WTC11 (cell line): ENCODE measurements at regions not wholly inside any gene's neighbourhood (a gene's known extent, or its start where the extent isn't known, plus 50 kb on each side); places are given as distances from the start of the nearest gene placed in this dataset.

Experiments
- ATAC-seq: fragments of 200-7000 bp; cut with Tn5 transposase; 2 replicates; pipeline ENCODE4 v1.10.0; 2021; ENCODE audit warnings: mild to moderate bottlenecking, moderate library complexity
- CTCF ChIA-PET: fragments of 300-600 bp; sonication (Branson Sonifier 250); formaldehyde crosslinking; loops from one replicate; lab custom pipeline; 2021; ENCODE audit warnings: antibody characterized with exemption; lab: Charles Lee
- POLR2A ChIA-PET: fragments of 350-600 bp; sonication (Branson Sonifier 250); formaldehyde crosslinking; loops from one replicate; lab custom pipeline; 2021; ENCODE audit warnings: antibody characterized with exemption; lab: Charles Lee
- DNase-seq: peaks from one replicate; pipeline ENCODE4 v3.0.0; 2021; ENCODE audit warnings: low spot score
- H3K27ac Mint-ChIP-seq: 2 replicates; pipeline ENCODE4 v1.8.0; 2021; ENCODE audit warnings: mixed read lengths
- H3K27me3 Mint-ChIP-seq: 2 replicates; pipeline ENCODE4 v1.8.0; 2021; ENCODE audit warnings: low read depth, mild to moderate bottlenecking, moderate library complexity, mixed read lengths
- H3K36me3 Mint-ChIP-seq: 2 replicates; pipeline ENCODE4 v1.8.0; 2021; ENCODE audit warnings: mixed read lengths
- H3K4me1 Mint-ChIP-seq: 2 replicates; pipeline ENCODE4 v1.8.0; 2022; ENCODE audit warnings: mixed read lengths
- H3K4me3 Mint-ChIP-seq: 2 replicates; pipeline ENCODE4 v1.8.0; 2021; ENCODE audit warnings: mild to moderate bottlenecking, moderate library complexity, mixed read lengths
- H3K9me3 Mint-ChIP-seq: 2 replicates; pipeline ENCODE4 v1.8.0; 2021; ENCODE audit warnings: mixed read lengths
- ATF3 ChIP-seq: sonication (generic); formaldehyde crosslinking; conservative IDR thresholded peaks from 2 replicates; pipeline ENCODE4 v1.8.1; 2022; ENCODE audit warnings: mild to moderate bottlenecking, missing genetic modification reagents
- EMX1 ChIP-seq: fragments of 250-450 bp; sonication (Bioruptor Pico); IDR thresholded peaks from 2 replicates; pipeline ENCODE4 v1.8.0; 2021; ENCODE audit warnings: mild to moderate bottlenecking
- ETV6 ChIP-seq: sonication (generic); formaldehyde crosslinking; IDR thresholded peaks from 2 replicates; pipeline ENCODE4 v1.8.1; 2022; ENCODE audit warnings: mild to moderate bottlenecking, missing genetic modification reagents
- FOXJ3 ChIP-seq: sonication (generic); formaldehyde crosslinking; IDR thresholded peaks from 2 replicates; pipeline ENCODE4 v1.9.0; 2021; ENCODE audit warnings: missing genetic modification reagents, mild to moderate bottlenecking, borderline replicate concordance
- FOXP4 ChIP-seq: sonication (generic); formaldehyde crosslinking; IDR thresholded peaks from 2 replicates; pipeline ENCODE4 v1.8.0; 2022; ENCODE audit warnings: mild to moderate bottlenecking, missing genetic modification reagents
- GTF2I ChIP-seq: fragments of 250-450 bp; sonication (Bioruptor Pico); conservative IDR thresholded peaks from 2 replicates; pipeline ENCODE4 v1.4.0; 2021; ENCODE audit warnings: mild to moderate bottlenecking
- NFATC4 ChIP-seq: fragments of 250-450 bp; sonication (Bioruptor Pico); IDR thresholded peaks from 2 replicates; pipeline ENCODE4 v1.9.0; 2021; ENCODE audit warnings: mild to moderate bottlenecking
- NFE2L1 ChIP-seq: sonication (generic); formaldehyde crosslinking; IDR thresholded peaks from 2 replicates; pipeline ENCODE4 v1.8.1; 2023; ENCODE audit warnings: missing genetic modification reagents
- NFYB ChIP-seq: sonication (generic); formaldehyde crosslinking; conservative IDR thresholded peaks from 2 replicates; pipeline ENCODE4 v1.8.0; 2022; ENCODE audit warnings: low read depth, missing genetic modification reagents
- SMAD4 ChIP-seq: sonication (generic); formaldehyde crosslinking; IDR thresholded peaks from 2 replicates; pipeline ENCODE4 v1.8.0; 2022; ENCODE audit warnings: mild to moderate bottlenecking, missing genetic modification reagents
- ZNF138 ChIP-seq: sonication (generic); formaldehyde crosslinking; conservative IDR thresholded peaks from 2 replicates; pipeline ENCODE4 v1.8.1; 2022; ENCODE audit warnings: mild to moderate bottlenecking, moderate library complexity, missing genetic modification reagents
- ZNF512 ChIP-seq: sonication (generic); formaldehyde crosslinking; IDR thresholded peaks from 2 replicates; pipeline ENCODE4 v1.8.1; 2022; ENCODE audit warnings: missing genetic modification reagents, borderline replicate concordance
- TF ChIP-seq, protein P1 (sequence below): fragments of 200-600 bp; IDR thresholded peaks from 2 replicates; pipeline ENCODE4 v1.8.0; 2022; ENCODE audit warnings: antibody characterized with exemption
- TF ChIP-seq, protein P2 (sequence below): sonication (generic); formaldehyde crosslinking; IDR thresholded peaks from 2 replicates; pipeline ENCODE4 v1.8.0; 2023; ENCODE audit warnings: mild to moderate bottlenecking, missing genetic modification reagents
- TF ChIP-seq, protein P3 (sequence below): fragments of 250-450 bp; sonication (Bioruptor Pico); IDR thresholded peaks from 2 replicates; pipeline ENCODE4 v1.8.0; 2021; ENCODE audit warnings: mild to moderate bottlenecking

- no peak for TF ChIP-seq FOXP4 (CRISPR knock-in tag)
- TF ChIP-seq GTF2I (CRISPR knock-in tag) = no peak
- no peak for TF ChIP-seq FOXJ3 (CRISPR knock-in tag)
- no peak for TF ChIP-seq ATF3 (CRISPR knock-in tag)
- TF ChIP-seq, protein P1, sequence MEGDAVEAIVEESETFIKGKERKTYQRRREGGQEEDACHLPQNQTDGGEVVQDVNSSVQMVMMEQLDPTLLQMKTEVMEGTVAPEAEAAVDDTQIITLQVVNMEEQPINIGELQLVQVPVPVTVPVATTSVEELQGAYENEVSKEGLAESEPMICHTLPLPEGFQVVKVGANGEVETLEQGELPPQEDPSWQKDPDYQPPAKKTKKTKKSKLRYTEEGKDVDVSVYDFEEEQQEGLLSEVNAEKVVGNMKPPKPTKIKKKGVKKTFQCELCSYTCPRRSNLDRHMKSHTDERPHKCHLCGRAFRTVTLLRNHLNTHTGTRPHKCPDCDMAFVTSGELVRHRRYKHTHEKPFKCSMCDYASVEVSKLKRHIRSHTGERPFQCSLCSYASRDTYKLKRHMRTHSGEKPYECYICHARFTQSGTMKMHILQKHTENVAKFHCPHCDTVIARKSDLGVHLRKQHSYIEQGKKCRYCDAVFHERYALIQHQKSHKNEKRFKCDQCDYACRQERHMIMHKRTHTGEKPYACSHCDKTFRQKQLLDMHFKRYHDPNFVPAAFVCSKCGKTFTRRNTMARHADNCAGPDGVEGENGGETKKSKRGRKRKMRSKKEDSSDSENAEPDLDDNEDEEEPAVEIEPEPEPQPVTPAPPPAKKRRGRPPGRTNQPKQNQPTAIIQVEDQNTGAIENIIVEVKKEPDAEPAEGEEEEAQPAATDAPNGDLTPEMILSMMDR = no peak
Measured at GRCh38 chr4:177546745-177547144, 104.5 kb upstream of the AGA start (continued).

- TF ChIP-seq ZNF138 (CRISPR knock-in tag) (no peak), NFE2L1 (no peak), ZNF512 (CRISPR knock-in tag) (no peak), NFATC4 (no peak), NFYB (no peak)
- TF ChIP-seq, protein P2, sequence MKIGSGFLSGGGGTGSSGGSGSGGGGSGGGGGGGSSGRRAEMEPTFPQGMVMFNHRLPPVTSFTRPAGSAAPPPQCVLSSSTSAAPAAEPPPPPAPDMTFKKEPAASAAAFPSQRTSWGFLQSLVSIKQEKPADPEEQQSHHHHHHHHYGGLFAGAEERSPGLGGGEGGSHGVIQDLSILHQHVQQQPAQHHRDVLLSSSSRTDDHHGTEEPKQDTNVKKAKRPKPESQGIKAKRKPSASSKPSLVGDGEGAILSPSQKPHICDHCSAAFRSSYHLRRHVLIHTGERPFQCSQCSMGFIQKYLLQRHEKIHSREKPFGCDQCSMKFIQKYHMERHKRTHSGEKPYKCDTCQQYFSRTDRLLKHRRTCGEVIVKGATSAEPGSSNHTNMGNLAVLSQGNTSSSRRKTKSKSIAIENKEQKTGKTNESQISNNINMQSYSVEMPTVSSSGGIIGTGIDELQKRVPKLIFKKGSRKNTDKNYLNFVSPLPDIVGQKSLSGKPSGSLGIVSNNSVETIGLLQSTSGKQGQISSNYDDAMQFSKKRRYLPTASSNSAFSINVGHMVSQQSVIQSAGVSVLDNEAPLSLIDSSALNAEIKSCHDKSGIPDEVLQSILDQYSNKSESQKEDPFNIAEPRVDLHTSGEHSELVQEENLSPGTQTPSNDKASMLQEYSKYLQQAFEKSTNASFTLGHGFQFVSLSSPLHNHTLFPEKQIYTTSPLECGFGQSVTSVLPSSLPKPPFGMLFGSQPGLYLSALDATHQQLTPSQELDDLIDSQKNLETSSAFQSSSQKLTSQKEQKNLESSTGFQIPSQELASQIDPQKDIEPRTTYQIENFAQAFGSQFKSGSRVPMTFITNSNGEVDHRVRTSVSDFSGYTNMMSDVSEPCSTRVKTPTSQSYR (CRISPR knock-in tag) = no peak
- TF ChIP-seq, all 79 proteins: peak for 0
- Mint-ChIP-seq H3K9me3 (no peaks in the 10 kb centered on the region; the same call in 1 of the 2 replicates), H3K36me3 (no peaks in the 10 kb centered on the region), H3K27me3 (no peaks in the 10 kb centered on the region), H3K27ac (no peak overlapping the region), H3K4me3 (no peak overlapping the region), H3K4me1 (no peaks in the 10 kb centered on the region)
- CTCF ChIA-PET = no interaction called here
- DNase-seq (no peak), ATAC-seq (no peak)
- POLR2A ChIA-PET = no interaction called here
Measured at GRCh38 chr4:177547985-177548384, 105.7 kb upstream of the AGA start.

DNA sequence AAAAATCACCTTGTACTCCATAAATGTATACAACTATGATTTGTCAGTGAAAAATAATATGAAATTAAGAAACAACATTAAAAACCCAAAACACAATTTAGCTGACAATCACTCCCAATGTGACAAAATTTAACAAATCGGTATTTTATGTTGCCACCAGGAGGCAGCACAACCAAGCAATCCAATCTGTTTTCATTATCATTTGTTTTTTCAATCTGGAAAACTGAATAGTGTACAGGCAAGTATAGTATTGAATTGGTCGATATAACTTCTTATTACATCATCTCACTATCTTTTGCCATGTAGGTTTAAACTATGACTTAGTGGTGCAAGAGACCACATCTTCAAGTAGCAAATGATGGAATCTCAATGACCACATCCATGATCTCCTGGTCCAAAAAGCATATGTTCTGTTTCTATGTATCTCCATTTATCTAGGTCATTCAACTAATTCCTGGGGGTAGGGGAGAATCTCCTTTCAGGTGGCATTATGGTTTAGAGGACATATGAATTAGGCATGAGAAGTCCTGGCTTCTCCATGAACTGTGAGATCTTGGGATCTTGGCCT is 112.9 kb upstream of the AGA start:
- no peak for DNase-seq
- Mint-ChIP-seq H3K9me3 (peaks cover 7% of the 10 kb centered on the region), H3K4me1 (peaks cover 19% of the 10 kb centered on the region), H3K36me3 (peaks cover 7% of the 10 kb centered on the region), H3K4me3 (no peak overlapping the region), H3K27me3 (no peaks in the 10 kb centered on the region), H3K27ac (no peak overlapping the region)
- ATAC-seq = no peak
- ChIA-PET CTCF (interaction anchor here (1.5 kb wide), 1 partner anchor 531 kb away, joined by 5 read pairs; no protein-coding TSS in a partner anchor), POLR2A (no interaction called here)
- TF ChIP-seq EMX1 (CRISPR knock-in tag) (no peak), ETV6 (CRISPR knock-in tag) (no peak), SMAD4 (no peak), ATF3 (CRISPR knock-in tag) (no peak)
- TF ChIP-seq, protein P3, sequence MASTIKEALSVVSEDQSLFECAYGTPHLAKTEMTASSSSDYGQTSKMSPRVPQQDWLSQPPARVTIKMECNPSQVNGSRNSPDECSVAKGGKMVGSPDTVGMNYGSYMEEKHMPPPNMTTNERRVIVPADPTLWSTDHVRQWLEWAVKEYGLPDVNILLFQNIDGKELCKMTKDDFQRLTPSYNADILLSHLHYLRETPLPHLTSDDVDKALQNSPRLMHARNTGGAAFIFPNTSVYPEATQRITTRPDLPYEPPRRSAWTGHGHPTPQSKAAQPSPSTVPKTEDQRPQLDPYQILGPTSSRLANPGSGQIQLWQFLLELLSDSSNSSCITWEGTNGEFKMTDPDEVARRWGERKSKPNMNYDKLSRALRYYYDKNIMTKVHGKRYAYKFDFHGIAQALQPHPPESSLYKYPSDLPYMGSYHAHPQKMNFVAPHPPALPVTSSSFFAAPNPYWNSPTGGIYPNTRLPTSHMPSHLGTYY (CRISPR knock-in tag) = no peak
- TF ChIP-seq, protein P1 = peak; percentile 38
